ENCODE measurements at regions not wholly inside any gene's neighbourhood (a gene's known extent, or its start where the extent isn't known, plus 50 kb on each side); places are given as distances from the start of the nearest gene placed in this dataset.

- Histone ChIP-seq H3K4me2 (ENCODE audit: insufficient read depth, insufficient read length, low read length) (no peak overlapping the region), H3K23me2 (ENCODE audit: insufficient read length, low read depth, low read length, poor library complexity, severe bottlenecking) (no peaks in the 10 kb centered on the region), H3K56ac (ENCODE audit: insufficient read length, low read depth, low read length) (no peak overlapping the region), H3T11ph (ENCODE audit: low read length) (no peak overlapping the region), H2BK5ac (ENCODE audit: insufficient read length, low read length) (no peak overlapping the region), H4K5ac (ENCODE audit: insufficient read length, low read depth, low read length) (no peak overlapping the region), H3K9me3 (ENCODE audit: control insufficient read depth, low read depth, low read length) (no peaks in the 10 kb centered on the region), H2AFZ (ENCODE audit: low read length) (no peak overlapping the region), H3K79me2 (ENCODE audit: insufficient read depth, low read length) (0 out of 2 replicates have a peak, but pooled peaks cover 2% of the 10 kb centered on the region), H3K79me1 (ENCODE audit: insufficient read depth, low read depth, low read length, poor library complexity, severe bottlenecking) (no peaks in the 10 kb centered on the region), H4K20me1 (ENCODE audit: control insufficient read depth, insufficient read depth, insufficient read length) (no peaks in the 10 kb centered on the region), H2AK5ac (ENCODE audit: insufficient read length, low read length) (no peak overlapping the region), H3K27ac (ENCODE audit: insufficient read length, low read depth, low read length) (no peak overlapping the region), H3K4me1 (ENCODE audit: insufficient read depth, low read length) (no peaks in the 10 kb centered on the region), H3K4ac (ENCODE audit: low read depth, low read length) (no peak overlapping the region), H4K8ac (replicated peaks; ENCODE audit: insufficient read length, low read depth, low read length) (no peak overlapping the region), H2BK15ac (ENCODE audit: low read depth, low read length) (no peak overlapping the region), H4K91ac (ENCODE audit: insufficient read length, low read depth, low read length) (no peak overlapping the region), H2BK120ac (ENCODE audit: low read depth, low read length, poor library complexity, severe bottlenecking) (no peak overlapping the region), H3K18ac (ENCODE audit: insufficient read length, low read depth, low read length) (no peak overlapping the region), H2BK20ac (ENCODE audit: low read depth, low read length, poor library complexity, severe bottlenecking) (no peak overlapping the region), H3K23ac (ENCODE audit: insufficient read length, low read depth, low read length) (no peak overlapping the region), H3K9ac (ENCODE audit: extremely low read depth, insufficient read length, low read length) (no peak overlapping the region), H2BK12ac (ENCODE audit: insufficient read length, low read depth, low read length) (no peak overlapping the region), H3K14ac (ENCODE audit: insufficient read depth, low read length) (no peak overlapping the region), H3K27me3 (ENCODE audit: insufficient read depth, low read length) (no peaks in the 10 kb centered on the region)
- Mint-ChIP-seq H3K36me3 (ENCODE audit: insufficient read depth in 1 of 3, low read depth in 3 of 3) (peaks cover 2 to 12% (median 3%) of the 10 kb centered on the region in 3 experiments; a peak in 4 of 7 replicates), H3K4me1 (peaks cover 19 to 23% of the 10 kb centered on the region in 2 experiments), H3K4me3 (no peak overlapping the region), H3K9me3 (peaks cover 0 to 7% of the 10 kb centered on the region in 2 experiments; a peak in 4 of 5 replicates), H3K27me3 (ENCODE audit: low read depth) (no peaks in the 10 kb centered on the region; the same call in 1 of the 2 replicates), H3K27ac (no peak overlapping the region)
- no peak for DNase-seq
- TF ChIP-seq CTCF (conservative IDR thresholded peaks at IDR 0.05) = no peak
Observed at GRCh38 chr5:4553130-4553529, 587.0 kb upstream of the ADAMTS16 start.

All from H9 (cell line).